ENCODE measurements at regions not wholly inside any gene's neighbourhood (a gene's known extent, or its start where the extent isn't known, plus 50 kb on each side); places are given as distances from the start of the nearest gene placed in this dataset.

- Histone ChIP-seq H3K9me3 (ENCODE audit: low read length) (no peaks in the 10 kb centered on the region), H3K36me3 (ENCODE audit: insufficient read depth, low read length) (no peaks in the 10 kb centered on the region), H3K4me1 (ENCODE audit: insufficient read depth, low read length) (no peaks in the 10 kb centered on the region), H3K4me3 (ENCODE audit: low read depth in 1 of 2, low read length in 2 of 2) (no peak overlapping the region), H3K27ac (ENCODE audit: low read depth, low read length) (no peak overlapping the region), H3K9ac (ENCODE audit: low read length) (no peak overlapping the region), H3K27me3 (ENCODE audit: control insufficient read depth in 1 of 2, insufficient read depth in 2 of 2, low read length in 2 of 2) (no peaks in the 10 kb centered on the region)
Observed at GRCh38 chr4:111789901-111790640, 355.2 kb upstream of the FAM241A start.

- Histone ChIP-seq H3K27me3 (ENCODE audit: control insufficient read depth in 1 of 2, insufficient read depth in 2 of 2, low read length in 2 of 2) (no peaks in the 10 kb centered on the region), H3K36me3 (ENCODE audit: insufficient read depth, low read length) (no peaks in the 10 kb centered on the region), H3K4me3 (ENCODE audit: low read depth in 1 of 2, low read length in 2 of 2) (no peak overlapping the region), H3K27ac (ENCODE audit: low read depth, low read length) (no peak overlapping the region), H3K9ac (ENCODE audit: low read length) (no peak overlapping the region), H3K4me1 (ENCODE audit: insufficient read depth, low read length) (no peaks in the 10 kb centered on the region), H3K9me3 (ENCODE audit: low read length) (no peaks in the 10 kb centered on the region)
Observed at GRCh38 chr4:111792632-111793031, 352.6 kb upstream of the FAM241A start.

- Histone ChIP-seq H3K27me3 (ENCODE audit: control insufficient read depth in 1 of 2, insufficient read depth in 2 of 2, low read length in 2 of 2) (no peaks in the 10 kb centered on the region), H3K4me1 (ENCODE audit: insufficient read depth, low read length) (no peaks in the 10 kb centered on the region), H3K4me3 (ENCODE audit: low read depth in 1 of 2, low read length in 2 of 2) (no peak overlapping the region), H3K9me3 (ENCODE audit: low read length) (no peaks in the 10 kb centered on the region), H3K27ac (ENCODE audit: low read depth, low read length) (no peak overlapping the region), H3K36me3 (ENCODE audit: insufficient read depth, low read length) (no peaks in the 10 kb centered on the region), H3K9ac (ENCODE audit: low read length) (no peak overlapping the region)
Observed at GRCh38 chr4:111793433-111794091, 351.7 kb upstream of the FAM241A start.

DNA sequence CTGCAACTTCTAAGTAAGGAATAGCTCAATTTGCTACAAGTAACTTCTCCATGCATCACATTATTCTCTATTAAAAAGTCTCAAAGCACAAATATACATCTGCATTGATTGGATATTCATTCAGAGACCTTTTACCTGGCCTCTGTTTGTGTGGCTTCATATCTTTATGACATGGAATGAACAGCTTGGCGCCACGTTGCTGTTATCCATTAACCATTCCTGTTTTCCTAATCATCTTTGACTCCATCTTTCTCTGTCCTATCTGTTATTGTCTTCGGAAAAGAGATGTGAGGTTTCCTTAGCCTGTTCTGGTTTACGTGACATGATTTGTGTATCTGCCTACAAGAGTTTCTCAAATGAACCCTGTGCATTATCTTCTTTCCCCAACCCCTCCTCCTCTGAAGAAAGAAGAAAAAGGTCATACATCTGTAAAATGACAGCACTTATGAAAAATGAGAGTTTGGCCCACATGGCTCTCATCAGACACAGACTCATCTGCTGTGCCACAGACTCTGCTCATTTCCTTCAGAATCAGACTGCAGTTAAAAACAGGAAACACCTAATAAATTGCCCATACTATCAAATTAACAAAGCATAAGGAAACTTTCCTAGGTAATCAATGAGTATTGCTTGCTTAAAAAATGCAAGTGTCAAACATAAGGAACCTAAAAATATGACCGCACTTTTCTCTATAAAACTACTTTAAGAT is 347.6 kb upstream of the FAM241A start:
- no peaks in the 10 kb centered on the region for H3K27me3 ChIP-seq (ENCODE audit: control insufficient read depth in 1 of 2, insufficient read depth in 2 of 2, low read length in 2 of 2)
- H3K27ac ChIP-seq (ENCODE audit: low read depth, low read length) = no peak overlapping the region
- no peak overlapping the region for H3K4me3 ChIP-seq (ENCODE audit: low read depth in 1 of 2, low read length in 2 of 2)
- H3K36me3 ChIP-seq (ENCODE audit: insufficient read depth, low read length) = no peaks in the 10 kb centered on the region
- H3K4me1 ChIP-seq (ENCODE audit: insufficient read depth, low read length) = no peaks in the 10 kb centered on the region
- H3K9ac ChIP-seq (ENCODE audit: low read length) = no peak overlapping the region
- H3K9me3 ChIP-seq (ENCODE audit: low read length) = no peaks in the 10 kb centered on the region

DNA sequence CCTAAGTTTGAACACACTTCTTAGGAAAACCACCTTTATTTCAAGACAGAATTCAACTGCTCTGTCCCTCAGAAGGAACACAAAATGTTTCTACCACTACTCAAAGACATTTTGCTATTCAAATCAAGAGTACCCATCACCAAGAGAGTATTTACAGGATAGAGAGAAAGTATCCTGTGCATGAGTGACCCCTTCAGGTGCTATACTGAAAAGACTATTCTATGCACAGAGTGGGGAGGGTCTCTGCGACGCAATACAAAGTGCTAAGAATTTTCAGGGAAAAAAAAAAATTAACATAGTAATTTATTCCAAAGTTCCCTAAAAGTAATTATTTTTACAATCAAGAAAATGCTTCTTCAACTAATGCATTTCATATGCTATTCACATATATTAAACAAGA is 346.4 kb upstream of the FAM241A start:
- no peak overlapping the region for H3K9ac ChIP-seq (ENCODE audit: low read length)
- H3K27me3 ChIP-seq (ENCODE audit: control insufficient read depth in 1 of 2, insufficient read depth in 2 of 2, low read length in 2 of 2) = no peaks in the 10 kb centered on the region
- H3K4me1 ChIP-seq (ENCODE audit: insufficient read depth, low read length) = no peaks in the 10 kb centered on the region
- H3K27ac ChIP-seq (ENCODE audit: low read depth, low read length) = no peak overlapping the region
- no peak overlapping the region for H3K4me3 ChIP-seq (ENCODE audit: low read depth in 1 of 2, low read length in 2 of 2)
- H3K9me3 ChIP-seq (ENCODE audit: low read length) = no peaks in the 10 kb centered on the region
- H3K36me3 ChIP-seq (ENCODE audit: insufficient read depth, low read length) = no peaks in the 10 kb centered on the region

DNA sequence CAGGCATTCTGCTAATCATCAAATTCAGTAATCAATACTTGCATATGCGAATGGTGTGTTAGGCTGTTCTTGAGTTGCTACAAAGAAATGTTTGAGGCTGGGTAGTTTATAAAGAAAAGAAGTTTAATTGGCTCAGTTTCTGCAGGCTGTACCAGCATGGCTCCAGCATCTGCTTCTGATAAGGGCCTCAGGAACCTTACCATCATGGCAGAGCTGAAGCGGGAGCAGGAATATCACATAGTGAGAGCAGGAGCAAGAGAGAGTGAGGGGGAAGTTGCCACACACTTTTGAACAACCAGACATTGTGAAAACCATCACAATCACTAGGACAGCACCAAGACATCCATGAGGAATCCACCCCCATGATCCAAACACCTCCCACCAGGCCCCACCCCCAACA is 344.7 kb upstream of the FAM241A start:
- H3K9me3 ChIP-seq (ENCODE audit: low read length) = no peaks in the 10 kb centered on the region
- no peaks in the 10 kb centered on the region for H3K36me3 ChIP-seq (ENCODE audit: insufficient read depth, low read length)
- H3K27ac ChIP-seq (ENCODE audit: low read depth, low read length) = no peak overlapping the region
- no peaks in the 10 kb centered on the region for H3K27me3 ChIP-seq (ENCODE audit: control insufficient read depth in 1 of 2, insufficient read depth in 2 of 2, low read length in 2 of 2)
- no peak overlapping the region for H3K9ac ChIP-seq (ENCODE audit: low read length)
- H3K4me3 ChIP-seq (ENCODE audit: low read depth in 1 of 2, low read length in 2 of 2) = no peak overlapping the region
- no peaks in the 10 kb centered on the region for H3K4me1 ChIP-seq (ENCODE audit: insufficient read depth, low read length)

DNA sequence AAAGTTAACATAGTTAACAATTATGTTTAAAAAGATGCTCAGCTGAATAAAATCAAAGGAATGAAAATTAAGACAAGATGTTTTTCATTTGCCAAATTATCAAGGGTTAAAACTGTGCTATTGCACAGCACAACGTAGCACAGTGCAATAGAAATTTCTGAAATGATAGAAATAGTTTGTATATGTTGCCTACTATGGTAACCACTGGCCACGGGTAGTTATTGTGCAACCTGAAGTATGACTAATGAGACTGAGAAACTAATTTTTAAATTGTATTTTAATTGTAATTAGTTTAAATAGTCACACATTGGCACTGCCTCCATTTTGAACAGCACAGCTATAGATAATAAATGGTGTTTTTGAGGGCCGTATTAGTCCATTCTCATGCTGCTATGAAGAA is 343.1 kb upstream of the FAM241A start:
- Histone ChIP-seq H3K9me3 (ENCODE audit: low read length) (no peaks in the 10 kb centered on the region), H3K27me3 (ENCODE audit: control insufficient read depth in 1 of 2, insufficient read depth in 2 of 2, low read length in 2 of 2) (no peaks in the 10 kb centered on the region), H3K4me3 (ENCODE audit: low read depth in 1 of 2, low read length in 2 of 2) (no peak overlapping the region), H3K27ac (ENCODE audit: low read depth, low read length) (no peak overlapping the region), H3K4me1 (ENCODE audit: insufficient read depth, low read length) (no peaks in the 10 kb centered on the region), H3K9ac (ENCODE audit: low read length) (no peak overlapping the region), H3K36me3 (ENCODE audit: insufficient read depth, low read length) (no peaks in the 10 kb centered on the region)

DNA sequence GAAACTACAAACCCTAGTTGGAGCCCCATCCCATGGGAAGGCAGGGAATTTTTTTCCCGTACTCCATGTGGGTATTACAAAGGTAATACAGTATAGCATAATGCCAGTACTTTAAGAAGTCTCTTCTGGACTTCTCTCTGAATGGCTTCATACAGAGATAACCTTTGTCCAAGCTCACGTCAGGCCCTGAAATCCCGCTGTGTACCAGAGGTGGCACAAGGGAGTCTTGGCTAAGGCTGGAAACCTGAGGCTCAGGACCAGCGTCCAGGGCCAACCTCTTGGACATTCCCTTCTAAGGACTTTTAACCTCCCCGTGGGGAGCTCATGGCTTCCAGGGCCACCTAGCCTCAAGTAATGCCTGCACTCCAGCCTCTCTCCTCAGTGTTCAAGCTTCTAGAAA is 338.9 kb upstream of the FAM241A start:
- no peak overlapping the region for H3K9ac ChIP-seq (ENCODE audit: low read length)
- no peak overlapping the region for H3K27ac ChIP-seq (ENCODE audit: low read depth, low read length)
- no peaks in the 10 kb centered on the region for H3K4me1 ChIP-seq (ENCODE audit: insufficient read depth, low read length)
- no peaks in the 10 kb centered on the region for H3K36me3 ChIP-seq (ENCODE audit: insufficient read depth, low read length)
- no peaks in the 10 kb centered on the region for H3K9me3 ChIP-seq (ENCODE audit: low read length)
- H3K27me3 ChIP-seq (ENCODE audit: control insufficient read depth in 1 of 2, insufficient read depth in 2 of 2, low read length in 2 of 2) = no peaks in the 10 kb centered on the region
- no peak overlapping the region for H3K4me3 ChIP-seq (ENCODE audit: low read depth in 1 of 2, low read length in 2 of 2)

DNA sequence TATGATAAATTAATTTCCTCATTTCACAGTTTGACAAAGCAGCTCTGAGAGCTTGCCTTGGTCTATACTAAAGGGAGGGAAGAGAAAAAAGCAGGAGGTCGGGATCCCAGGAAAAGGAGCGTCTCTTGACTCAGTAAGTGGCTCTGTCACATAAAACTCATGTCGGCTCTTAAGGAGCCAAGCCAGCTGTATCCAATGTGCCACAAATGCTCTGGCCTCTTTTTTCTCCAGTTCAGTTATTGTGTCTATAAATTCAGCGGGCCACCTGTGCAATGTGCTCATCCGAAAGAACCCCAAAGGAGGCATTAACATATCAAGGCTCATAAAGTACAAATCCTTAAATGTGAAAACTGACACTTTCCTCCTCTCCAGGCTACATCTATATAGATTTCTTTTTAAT is 337.7 kb upstream of the FAM241A start:
- Histone ChIP-seq H3K9me3 (ENCODE audit: low read length) (no peaks in the 10 kb centered on the region), H3K4me1 (ENCODE audit: insufficient read depth, low read length) (no peaks in the 10 kb centered on the region), H3K36me3 (ENCODE audit: insufficient read depth, low read length) (no peaks in the 10 kb centered on the region), H3K27ac (ENCODE audit: low read depth, low read length) (no peak overlapping the region), H3K27me3 (ENCODE audit: control insufficient read depth in 1 of 2, insufficient read depth in 2 of 2, low read length in 2 of 2) (no peaks in the 10 kb centered on the region), H3K4me3 (ENCODE audit: low read depth in 1 of 2, low read length in 2 of 2) (no peak overlapping the region), H3K9ac (ENCODE audit: low read length) (no peak overlapping the region)

GRCh38 chr4:111808174-111808573 is 337.1 kb upstream of the FAM241A start:
- Histone ChIP-seq H3K27ac (ENCODE audit: low read depth, low read length) (no peak overlapping the region), H3K9ac (ENCODE audit: low read length) (no peak overlapping the region), H3K9me3 (ENCODE audit: low read length) (no peaks in the 10 kb centered on the region), H3K4me1 (ENCODE audit: insufficient read depth, low read length) (no peaks in the 10 kb centered on the region), H3K36me3 (ENCODE audit: insufficient read depth, low read length) (no peaks in the 10 kb centered on the region), H3K27me3 (ENCODE audit: control insufficient read depth in 1 of 2, insufficient read depth in 2 of 2, low read length in 2 of 2) (no peaks in the 10 kb centered on the region), H3K4me3 (ENCODE audit: low read depth in 1 of 2, low read length in 2 of 2) (no peak overlapping the region)

DNA sequence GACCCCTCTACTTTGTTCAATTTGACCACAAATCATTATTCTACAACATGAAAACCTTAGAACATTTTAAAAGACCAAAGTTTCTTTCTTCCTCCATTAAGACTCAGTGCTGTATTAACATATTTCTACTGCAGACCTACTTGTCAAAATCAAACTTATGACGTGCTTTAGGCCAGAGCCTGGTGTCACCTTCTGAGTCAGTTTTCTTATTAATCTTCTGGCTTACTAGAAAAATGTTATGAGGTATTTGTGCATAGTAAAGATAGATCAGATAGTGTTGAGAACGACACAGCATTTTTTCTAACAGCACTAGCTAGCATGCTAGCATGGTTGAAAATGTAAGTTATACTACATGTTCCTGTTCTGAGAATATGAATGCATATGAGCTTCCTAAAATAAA is 333.6 kb upstream of the FAM241A start:
- Histone ChIP-seq H3K27me3 (ENCODE audit: control insufficient read depth in 1 of 2, insufficient read depth in 2 of 2, low read length in 2 of 2) (no peaks in the 10 kb centered on the region), H3K9me3 (ENCODE audit: low read length) (no peaks in the 10 kb centered on the region), H3K4me1 (ENCODE audit: insufficient read depth, low read length) (no peaks in the 10 kb centered on the region), H3K27ac (ENCODE audit: low read depth, low read length) (no peak overlapping the region), H3K36me3 (ENCODE audit: insufficient read depth, low read length) (no peaks in the 10 kb centered on the region), H3K9ac (ENCODE audit: low read length) (no peak overlapping the region), H3K4me3 (ENCODE audit: low read depth in 1 of 2, low read length in 2 of 2) (no peak overlapping the region)

Data from muscle layer of colon (tissue), 2 donors.